Kidney (tissue), 13 donors: ENCODE measurements at regions not wholly inside any gene's neighbourhood (a gene's known extent, or its start where the extent isn't known, plus 50 kb on each side); places are given as distances from the start of the nearest gene placed in this dataset.

ENCODE experiments used
- DNase-seq, 5 donors: peaks; one replicate each; pipeline ENCODE4 v3.0.0-alpha.2; 2013 to 2020
- FAIRE-seq: peaks from 2 replicates; lab custom pipeline; 2012; peaks lifted over from hg19 to GRCh38; lab: Jason Lieb, UNC
- H3K27ac ChIP-seq, 2 donors: one replicate each; pipeline ENCODE4 v1.7.0; 2013; ENCODE audit warnings: low read depth in 2 of 2, low read length in 2 of 2, inconsistent platforms in 1 of 2
- H3K27me3 ChIP-seq: one replicate; pipeline ENCODE4 v1.7.1; 2013; ENCODE audit warnings: low read length, inconsistent platforms; ENCODE audit not compliant: control insufficient read depth, insufficient read depth
- H3K36me3 ChIP-seq, 3 donors: one replicate each; pipeline versions ENCODE4 v1.7.0 to v1.7.1; 2013; ENCODE audit warnings: low read length in 3 of 3, control low read depth in 1 of 3, inconsistent platforms in 1 of 3; ENCODE audit not compliant: insufficient read depth in 3 of 3, control insufficient read depth in 2 of 3
- H3K4me1 ChIP-seq, 3 donors: one replicate each; pipeline versions ENCODE4 v1.7.0 to v1.7.1; 2013; ENCODE audit warnings: low read length in 3 of 3, inconsistent platforms in 1 of 3, low read depth in 1 of 3; ENCODE audit not compliant: control insufficient read depth in 2 of 3, insufficient read depth in 2 of 3
- H3K4me3 ChIP-seq, 3 donors: one replicate each; pipeline versions ENCODE4 v1.7.0 to v1.8.1; 2013; ENCODE audit warnings: low read length in 3 of 3, control low read depth in 1 of 3, inconsistent platforms in 1 of 3
- H3K9ac ChIP-seq, 3 donors: one replicate each; pipeline versions ENCODE4 v1.7.0 to v1.7.1; 2013; ENCODE audit warnings: low read length in 3 of 3, control low read depth in 1 of 3, inconsistent platforms in 1 of 3
- H3K9me3 ChIP-seq, 3 donors: one replicate each; pipeline versions ENCODE4 v1.7.0 to v1.7.1; 2013; ENCODE audit warnings: low read length in 3 of 3, control low read depth in 1 of 3, inconsistent platforms in 1 of 3; ENCODE audit not compliant: control insufficient read depth in 2 of 3, insufficient read depth in 1 of 3
- CTCF ChIP-seq: IDR thresholded peaks from 3 replicates; pipeline ENCODE4 v1.5.1; 2012; ENCODE audit warnings: mild to moderate bottlenecking, moderate library complexity, borderline replicate concordance; ENCODE audit not compliant: insufficient read depth; ENCODE audit errors: extremely low read depth
- intact Hi-C: fragments of 100-400 bp; cut with DNase I; formaldehyde crosslinking; loops from one replicate; pipeline ENCODE4 v1.11.1; 2022
- donor health status: control.
- donor health status: control.
- donor health status: control.
- donor health status: control.
- donor health status: control.
- donor health status: DM: yes; HTN: yes; CAD: no.
- donor health status: Normal renal cell carcinoma (clear cell type).

- H3K36me3 ChIP-seq: no peaks in the 10 kb centered on the region
- no peak for TF ChIP-seq CTCF
- intact Hi-C loops: no loop called here
- no peak overlapping the region for H3K9ac ChIP-seq
- no peaks in the 10 kb centered on the region for H3K27me3 ChIP-seq
- no peak overlapping the region for H3K4me3 ChIP-seq
- H3K27ac ChIP-seq: no peak overlapping the region
- DNase-seq: no peak
- no peak for FAIRE-seq
- no peaks in the 10 kb centered on the region for H3K9me3 ChIP-seq
- H3K4me1 ChIP-seq: no peaks in the 10 kb centered on the region
Observed at GRCh38 chr4:185993328-185993973, 75.5 kb upstream of the TLR3 start.

- Histone ChIP-seq H3K9me3 (no peaks in the 10 kb centered on the region), H3K9ac (no peak overlapping the region), H3K27me3 (no peaks in the 10 kb centered on the region), H3K4me3 (no peak overlapping the region), H3K4me1 (no peaks in the 10 kb centered on the region), H3K27ac (no peak overlapping the region), H3K36me3 (no peaks in the 10 kb centered on the region)
- FAIRE-seq: no peak
- intact Hi-C loops: no loop called here
- TF ChIP-seq CTCF: no peak
- DNase-seq: no peak
Observed at GRCh38 chr4:185994750-185995149, 74.2 kb upstream of the TLR3 start.

GRCh38 chr4:185995665-185996064 is 73.3 kb upstream of the TLR3 start:
- no peak overlapping the region for H3K27ac ChIP-seq
- FAIRE-seq (no peak), DNase-seq (no peak)
- no peak overlapping the region for H3K9ac ChIP-seq
- no peak overlapping the region for H3K4me3 ChIP-seq
- no peaks in the 10 kb centered on the region for H3K9me3 ChIP-seq
- no peaks in the 10 kb centered on the region for H3K27me3 ChIP-seq
- intact Hi-C loops: no loop called here
- no peaks in the 10 kb centered on the region for H3K36me3 ChIP-seq
- TF ChIP-seq CTCF: no peak
- H3K4me1 ChIP-seq: peaks cover 0 to 3% (median 0%) of the 10 kb centered on the region in 3 donors

GRCh38 chr4:185997296-185997695 is 71.7 kb upstream of the TLR3 start:
- peaks cover 0 to 3% (median 0%) of the 10 kb centered on the region in 3 donors for H3K4me1 ChIP-seq
- DNase-seq: no peak
- intact Hi-C loops: no loop called here
- H3K27me3 ChIP-seq: no peaks in the 10 kb centered on the region
- no peak overlapping the region for H3K27ac ChIP-seq
- H3K36me3 ChIP-seq: no peaks in the 10 kb centered on the region
- no peaks in the 10 kb centered on the region for H3K9me3 ChIP-seq
- TF ChIP-seq CTCF: no peak
- no peak overlapping the region for H3K9ac ChIP-seq
- FAIRE-seq: no peak
- H3K4me3 ChIP-seq: no peak overlapping the region
